ENCODE measurements at regions not wholly inside any gene's neighbourhood (a gene's known extent, or its start where the extent isn't known, plus 50 kb on each side); places are given as distances from the start of the nearest gene placed in this dataset.

DNA sequence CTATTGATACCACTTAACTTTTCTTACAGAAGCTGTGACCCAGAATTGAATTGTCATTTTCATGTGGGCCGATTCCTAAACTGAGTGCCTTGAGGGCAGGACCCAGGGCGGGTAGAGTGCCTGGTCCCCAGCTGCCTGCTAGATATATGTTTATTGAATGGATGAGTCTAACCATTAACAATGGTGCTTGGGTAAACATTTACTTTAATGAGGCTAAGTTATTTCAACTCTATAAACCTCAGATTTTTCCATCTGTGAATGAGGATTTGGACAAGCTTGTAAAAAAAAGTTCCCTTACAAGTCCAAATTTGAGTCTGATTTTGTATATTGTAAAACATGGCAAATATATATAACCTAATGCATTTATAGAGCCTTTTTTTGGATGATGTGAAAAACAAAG, 181.8 kb upstream of the ELL2 start:
- no peak for DNase-seq (ENCODE audit: low read depth, low spot score)
- CTCF ChIA-PET, result interaction anchor here (0.9 kb wide), 1 partner anchor 17 kb away, joined by 3 read pairs; no protein-coding TSS in a partner anchor
- no peak overlapping the region for H3K4me3 ChIP-seq (ENCODE audit: low read depth, low read length)
- POLR2A ChIA-PET, result no interaction called here
- TF ChIP-seq, protein P1, sequence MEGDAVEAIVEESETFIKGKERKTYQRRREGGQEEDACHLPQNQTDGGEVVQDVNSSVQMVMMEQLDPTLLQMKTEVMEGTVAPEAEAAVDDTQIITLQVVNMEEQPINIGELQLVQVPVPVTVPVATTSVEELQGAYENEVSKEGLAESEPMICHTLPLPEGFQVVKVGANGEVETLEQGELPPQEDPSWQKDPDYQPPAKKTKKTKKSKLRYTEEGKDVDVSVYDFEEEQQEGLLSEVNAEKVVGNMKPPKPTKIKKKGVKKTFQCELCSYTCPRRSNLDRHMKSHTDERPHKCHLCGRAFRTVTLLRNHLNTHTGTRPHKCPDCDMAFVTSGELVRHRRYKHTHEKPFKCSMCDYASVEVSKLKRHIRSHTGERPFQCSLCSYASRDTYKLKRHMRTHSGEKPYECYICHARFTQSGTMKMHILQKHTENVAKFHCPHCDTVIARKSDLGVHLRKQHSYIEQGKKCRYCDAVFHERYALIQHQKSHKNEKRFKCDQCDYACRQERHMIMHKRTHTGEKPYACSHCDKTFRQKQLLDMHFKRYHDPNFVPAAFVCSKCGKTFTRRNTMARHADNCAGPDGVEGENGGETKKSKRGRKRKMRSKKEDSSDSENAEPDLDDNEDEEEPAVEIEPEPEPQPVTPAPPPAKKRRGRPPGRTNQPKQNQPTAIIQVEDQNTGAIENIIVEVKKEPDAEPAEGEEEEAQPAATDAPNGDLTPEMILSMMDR (IDR thresholded peaks at IDR 0.05; ENCODE audit: insufficient read depth, low read length, missing control alignments), result no peak

DNA sequence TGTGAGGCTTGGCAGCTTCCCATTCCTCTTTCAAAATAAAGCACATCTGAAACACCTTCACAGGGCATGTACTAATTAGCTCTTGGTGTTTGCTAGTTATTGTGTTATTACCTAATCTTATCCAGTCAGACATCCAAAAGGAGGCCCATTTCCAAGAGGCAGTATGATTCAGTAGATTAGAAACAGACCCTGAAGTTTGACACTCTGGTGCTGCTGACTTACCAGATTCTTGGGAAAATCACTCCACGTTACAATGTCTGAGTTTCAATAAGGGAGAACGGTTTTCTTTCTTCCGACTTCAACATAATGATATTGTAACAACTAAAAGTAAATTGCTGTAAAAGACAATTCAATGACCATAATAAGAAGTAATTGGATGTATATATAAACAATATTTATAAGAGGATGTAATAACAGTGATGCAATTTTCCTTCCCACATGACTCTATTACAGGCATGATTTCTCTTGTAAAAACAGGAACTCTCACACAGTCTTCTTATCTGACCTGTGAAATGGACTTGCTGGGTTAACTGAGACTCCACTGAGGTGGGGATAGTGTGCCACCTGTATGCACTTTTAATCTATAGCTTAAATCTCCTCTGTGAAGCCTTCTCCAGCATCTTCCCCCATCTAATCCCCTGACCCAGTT, 181.3 kb upstream of the ELL2 start:
- no peak for DNase-seq (ENCODE audit: low read depth, low spot score)
- TF ChIP-seq, protein P1 (IDR thresholded peaks at IDR 0.05; ENCODE audit: insufficient read depth, low read length, missing control alignments), result no peak
- ChIA-PET CTCF (interaction anchor here (0.9 kb wide), 1 partner anchor 16 kb away, joined by 3 read pairs; no protein-coding TSS in a partner anchor), POLR2A (interaction anchor here (1.1 kb wide), 1 partner anchor 34 kb away, joined by 3 read pairs; no protein-coding TSS in a partner anchor)
- H3K4me3 ChIP-seq (ENCODE audit: low read depth, low read length), result no peak overlapping the region

DNA sequence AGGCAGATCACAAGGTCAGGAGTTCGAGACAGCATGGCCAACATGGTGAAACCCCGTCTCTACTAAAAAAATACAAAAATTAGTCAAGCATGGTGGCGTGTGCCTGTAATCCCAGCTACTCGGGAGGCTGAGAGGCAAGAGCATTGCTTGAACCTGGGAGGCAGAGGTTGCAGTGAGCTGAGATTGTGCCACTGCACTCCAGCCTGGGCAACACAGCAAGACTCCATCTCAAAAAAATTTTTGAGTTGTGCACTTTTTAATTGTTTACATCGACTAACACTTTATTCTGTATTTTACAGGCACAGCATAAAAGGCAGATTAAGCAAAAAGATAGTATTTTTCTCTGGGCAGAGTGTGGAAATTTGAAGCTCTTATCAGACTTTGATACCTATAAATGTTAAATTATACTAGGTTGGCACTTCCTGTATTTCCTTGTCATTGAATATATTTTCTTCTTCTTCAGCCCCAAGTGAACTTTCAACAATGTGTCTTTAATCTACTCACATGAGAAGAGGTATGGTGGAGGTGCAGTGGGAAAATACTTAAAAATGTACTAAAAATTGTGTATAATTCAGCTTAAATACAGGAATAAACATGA, 180.6 kb upstream of the ELL2 start:
- no peak overlapping the region for H3K4me3 ChIP-seq (ENCODE audit: low read depth, low read length)
- ChIA-PET POLR2A (interaction anchor here (1.1 kb wide), 1 partner anchor 34 kb away, joined by 3 read pairs; no protein-coding TSS in a partner anchor), CTCF (no interaction called here)
- TF ChIP-seq, protein P1 (IDR thresholded peaks at IDR 0.05; ENCODE audit: insufficient read depth, low read length, missing control alignments), result no peak
- DNase-seq (ENCODE audit: low read depth, low spot score), result no peak

DNA sequence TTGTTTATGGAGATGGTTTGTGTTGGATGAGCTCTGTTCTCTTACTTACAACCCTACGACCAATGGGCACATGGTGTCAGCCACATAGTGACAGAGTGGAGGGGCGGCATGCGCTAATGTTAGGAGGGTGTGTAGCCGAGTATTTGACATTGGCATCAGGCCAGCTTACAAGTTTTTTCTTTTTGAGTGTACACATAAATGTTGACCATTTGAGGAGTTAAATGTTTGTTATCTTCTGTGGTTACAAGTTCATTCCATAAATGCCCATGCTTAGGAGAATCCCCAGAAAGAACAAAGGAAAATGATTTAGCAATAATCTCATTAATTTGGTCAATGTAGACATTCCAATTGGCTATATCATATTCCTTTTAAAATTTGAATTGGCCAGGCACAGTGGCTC, 180.1 kb upstream of the ELL2 start:
- no peak for DNase-seq (ENCODE audit: low read depth, low spot score)
- ChIA-PET POLR2A (no interaction called here), CTCF (interaction anchor here (1.1 to 1.4 kb wide), 2 partner anchors 8 to 193 kb away, joined by 3 read pairs; no protein-coding TSS in a partner anchor)
- no peak overlapping the region for H3K4me3 ChIP-seq (ENCODE audit: low read depth, low read length)
- TF ChIP-seq, protein P1 (IDR thresholded peaks at IDR 0.05; ENCODE audit: insufficient read depth, low read length, missing control alignments), result no peak

GRCh38 chr5:96140496-96140895, 178.8 kb upstream of the ELL2 start:
- CTCF ChIA-PET, result interaction anchor here (0.9 to 1.4 kb wide), 3 partner anchors 10 to 197 kb away, joined by 3 read pairs; no protein-coding TSS in a partner anchor

DNA sequence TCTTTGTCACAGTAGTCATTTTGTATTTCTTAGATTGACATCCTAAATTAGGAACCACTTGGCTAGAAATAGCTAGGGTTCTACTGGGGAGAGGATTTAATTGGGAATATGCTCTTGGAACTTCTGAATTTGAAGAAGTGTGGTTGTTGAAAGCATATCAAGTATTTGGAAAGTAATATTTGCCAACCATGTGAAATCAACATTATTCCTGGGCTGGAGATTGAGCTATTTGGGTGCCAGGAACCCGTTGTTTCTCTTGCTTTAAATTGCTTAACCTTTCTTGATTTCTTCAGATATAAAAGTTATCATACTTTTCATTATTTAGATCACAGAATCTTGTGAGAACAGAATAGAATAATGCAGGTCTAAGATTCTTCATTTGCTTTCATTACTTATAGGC, 178.4 kb upstream of the ELL2 start:
- ChIA-PET POLR2A (no interaction called here), CTCF (interaction anchor here (0.9 to 1.1 kb wide), 2 partner anchors 196 to 197 kb away, joined by 3 read pairs; no protein-coding TSS in a partner anchor)

More at GRCh38 chr5:96140496-96140895, 178.8 kb upstream of the ELL2 start:
- TF ChIP-seq, protein P1 (IDR thresholded peaks at IDR 0.05; ENCODE audit: insufficient read depth, low read length, missing control alignments), result no peak
- DNase-seq (ENCODE audit: low read depth, low spot score), result no peak
- H3K4me3 ChIP-seq (ENCODE audit: low read depth, low read length), result no peak overlapping the region
- POLR2A ChIA-PET, result no interaction called here

More for the DNA sequence above, 178.4 kb upstream of the ELL2 start:
- no peak overlapping the region for H3K4me3 ChIP-seq (ENCODE audit: low read depth, low read length)
- TF ChIP-seq, protein P1 (IDR thresholded peaks at IDR 0.05; ENCODE audit: insufficient read depth, low read length, missing control alignments), result no peak
- no peak for DNase-seq (ENCODE audit: low read depth, low spot score)

Data from AG04449 (cell line).